ENCODE measurements at regions not wholly inside any gene's neighbourhood (a gene's known extent, or its start where the extent isn't known, plus 50 kb on each side); places are given as distances from the start of the nearest gene placed in this dataset.

DNA sequence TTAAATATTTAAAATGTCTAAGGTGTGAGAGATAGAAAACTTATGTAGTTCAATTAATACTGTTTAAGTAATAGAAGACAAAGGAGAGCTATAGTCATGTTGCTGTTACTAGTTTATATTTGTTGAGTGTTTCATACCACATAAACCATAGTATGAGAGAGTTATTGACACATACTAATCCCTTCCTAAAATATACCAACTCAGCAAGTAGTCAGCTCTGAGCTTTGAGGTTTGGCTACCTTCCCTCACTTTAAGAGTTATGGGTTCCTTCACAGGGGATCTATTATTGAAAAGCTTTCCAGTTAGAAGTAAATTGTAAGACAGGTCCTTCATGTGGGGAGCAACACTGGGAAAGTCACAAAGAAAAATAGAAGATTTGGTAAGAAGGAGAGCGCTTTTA, 701.6 kb upstream of the ZEB2 start:
- ChIA-PET POLR2A (no interaction called here), CTCF (no interaction called here)

GRCh38 chr2:145221032-145221431, 701.1 kb upstream of the ZEB2 start:
- H3K4me1 ChIP-seq (ENCODE audit: control extremely low read depth in 1 of 4, control insufficient read depth in 4 of 4, insufficient read depth in 4 of 4, low read length in 3 of 4), result peaks cover 0 to 3% (median 0%) of the 10 kb centered on the region in 4 experiments
- ChIA-PET CTCF (no interaction called here), POLR2A (no interaction called here)
- no peaks in the 10 kb centered on the region for H3K36me3 ChIP-seq (ENCODE audit: control insufficient read depth in 4 of 4, insufficient read depth in 4 of 4, low read length in 3 of 4)
- no CpG with 5 or more reads among the region's 2 CpGs for WGBS (ENCODE audit: insufficient coverage)
- H3K9me3 ChIP-seq (ENCODE audit: control extremely low read depth in 1 of 5, control insufficient read depth in 4 of 5, insufficient read depth in 2 of 5, low read depth in 1 of 5, low read length in 4 of 5), result peaks cover 0 to 3% (median 0%) of the 10 kb centered on the region in 5 experiments
- no peak overlapping the region for H3K4me3 ChIP-seq (ENCODE audit: control insufficient read depth in 1 of 7, extremely low read depth in 1 of 7, insufficient read depth in 4 of 7, low read depth in 2 of 7, low read length in 6 of 7)
- peak; percentile 4 to 37 (median 14) for DNase-seq
- no peak overlapping the region for H3K27ac ChIP-seq (ENCODE audit: insufficient read depth in 1 of 2, low read depth in 1 of 2, low read length in 2 of 2, poor library complexity in 1 of 2, severe bottlenecking in 2 of 2)
- H3K27me3 ChIP-seq (replicated peaks in 2 of 5; ENCODE audit: control insufficient read depth in 4 of 5, insufficient read depth in 5 of 5, low read length in 4 of 5), result no peaks in the 10 kb centered on the region

More for the DNA sequence above, 701.6 kb upstream of the ZEB2 start:
- no CpG with 5 or more reads among the region's 1 CpG for WGBS (ENCODE audit: insufficient coverage)
- Histone ChIP-seq H3K4me3 (ENCODE audit: control insufficient read depth in 1 of 7, extremely low read depth in 1 of 7, insufficient read depth in 4 of 7, low read depth in 2 of 7, low read length in 6 of 7) (no peak overlapping the region), H3K27me3 (replicated peaks in 2 of 5; ENCODE audit: control insufficient read depth in 4 of 5, insufficient read depth in 5 of 5, low read length in 4 of 5) (no peaks in the 10 kb centered on the region), H3K27ac (ENCODE audit: insufficient read depth in 1 of 2, low read depth in 1 of 2, low read length in 2 of 2, poor library complexity in 1 of 2, severe bottlenecking in 2 of 2) (no peak overlapping the region), H3K36me3 (ENCODE audit: control insufficient read depth in 4 of 4, insufficient read depth in 4 of 4, low read length in 3 of 4) (no peaks in the 10 kb centered on the region), H3K9me3 (ENCODE audit: control extremely low read depth in 1 of 5, control insufficient read depth in 4 of 5, insufficient read depth in 2 of 5, low read depth in 1 of 5, low read length in 4 of 5) (peaks cover 0 to 3% (median 0%) of the 10 kb centered on the region in 5 experiments), H3K4me1 (ENCODE audit: control extremely low read depth in 1 of 4, control insufficient read depth in 4 of 4, insufficient read depth in 4 of 4, low read length in 3 of 4) (peaks cover 0 to 3% (median 0%) of the 10 kb centered on the region in 4 experiments)
- no peak for DNase-seq

GRCh38 chr2:145220496-145220895, 700.6 kb upstream of the ZEB2 start:
- CTCF ChIA-PET, result no interaction called here
- 100% methylated on average over 1 of the region's 1 CpG for WGBS (ENCODE audit: insufficient coverage)
- Histone ChIP-seq H3K4me3 (ENCODE audit: control insufficient read depth in 1 of 7, extremely low read depth in 1 of 7, insufficient read depth in 4 of 7, low read depth in 2 of 7, low read length in 6 of 7) (no peak overlapping the region), H3K27me3 (replicated peaks in 2 of 5; ENCODE audit: control insufficient read depth in 4 of 5, insufficient read depth in 5 of 5, low read length in 4 of 5) (no peaks in the 10 kb centered on the region), H3K4me1 (ENCODE audit: control extremely low read depth in 1 of 4, control insufficient read depth in 4 of 4, insufficient read depth in 4 of 4, low read length in 3 of 4) (peaks cover 0 to 3% (median 0%) of the 10 kb centered on the region in 4 experiments), H3K36me3 (ENCODE audit: control insufficient read depth in 4 of 4, insufficient read depth in 4 of 4, low read length in 3 of 4) (no peaks in the 10 kb centered on the region), H3K9me3 (ENCODE audit: control extremely low read depth in 1 of 5, control insufficient read depth in 4 of 5, insufficient read depth in 2 of 5, low read depth in 1 of 5, low read length in 4 of 5) (peaks cover 0 to 3% (median 0%) of the 10 kb centered on the region in 5 experiments), H3K27ac (ENCODE audit: insufficient read depth in 1 of 2, low read depth in 1 of 2, low read length in 2 of 2, poor library complexity in 1 of 2, severe bottlenecking in 2 of 2) (no peak overlapping the region)
- DNase-seq, result no peak
- POLR2A ChIA-PET, result no interaction called here

GRCh38 chr2:145207884-145208283, 688.0 kb upstream of the ZEB2 start:
- DNase-seq, result peak in 1 of 3 donors; percentile 2
- Histone ChIP-seq H3K36me3 (ENCODE audit: control insufficient read depth in 4 of 4, insufficient read depth in 4 of 4, low read length in 3 of 4) (no peaks in the 10 kb centered on the region), H3K27ac (ENCODE audit: insufficient read depth in 1 of 2, low read depth in 1 of 2, low read length in 2 of 2, poor library complexity in 1 of 2, severe bottlenecking in 2 of 2) (no peak overlapping the region), H3K4me3 (ENCODE audit: control insufficient read depth in 1 of 7, extremely low read depth in 1 of 7, insufficient read depth in 4 of 7, low read depth in 2 of 7, low read length in 6 of 7) (no peak overlapping the region), H3K27me3 (replicated peaks in 2 of 5; ENCODE audit: control insufficient read depth in 4 of 5, insufficient read depth in 5 of 5, low read length in 4 of 5) (no peaks in the 10 kb centered on the region), H3K4me1 (ENCODE audit: control extremely low read depth in 1 of 4, control insufficient read depth in 4 of 4, insufficient read depth in 4 of 4, low read length in 3 of 4) (peaks cover 0 to 3% (median 0%) of the 10 kb centered on the region in 4 experiments), H3K9me3 (ENCODE audit: control extremely low read depth in 1 of 5, control insufficient read depth in 4 of 5, insufficient read depth in 2 of 5, low read depth in 1 of 5, low read length in 4 of 5) (no peaks in the 10 kb centered on the region)
- ChIA-PET POLR2A (no interaction called here), CTCF (no interaction called here)
- 38% methylated on average over 1 of the region's 1 CpG for WGBS (ENCODE audit: insufficient coverage)

DNA sequence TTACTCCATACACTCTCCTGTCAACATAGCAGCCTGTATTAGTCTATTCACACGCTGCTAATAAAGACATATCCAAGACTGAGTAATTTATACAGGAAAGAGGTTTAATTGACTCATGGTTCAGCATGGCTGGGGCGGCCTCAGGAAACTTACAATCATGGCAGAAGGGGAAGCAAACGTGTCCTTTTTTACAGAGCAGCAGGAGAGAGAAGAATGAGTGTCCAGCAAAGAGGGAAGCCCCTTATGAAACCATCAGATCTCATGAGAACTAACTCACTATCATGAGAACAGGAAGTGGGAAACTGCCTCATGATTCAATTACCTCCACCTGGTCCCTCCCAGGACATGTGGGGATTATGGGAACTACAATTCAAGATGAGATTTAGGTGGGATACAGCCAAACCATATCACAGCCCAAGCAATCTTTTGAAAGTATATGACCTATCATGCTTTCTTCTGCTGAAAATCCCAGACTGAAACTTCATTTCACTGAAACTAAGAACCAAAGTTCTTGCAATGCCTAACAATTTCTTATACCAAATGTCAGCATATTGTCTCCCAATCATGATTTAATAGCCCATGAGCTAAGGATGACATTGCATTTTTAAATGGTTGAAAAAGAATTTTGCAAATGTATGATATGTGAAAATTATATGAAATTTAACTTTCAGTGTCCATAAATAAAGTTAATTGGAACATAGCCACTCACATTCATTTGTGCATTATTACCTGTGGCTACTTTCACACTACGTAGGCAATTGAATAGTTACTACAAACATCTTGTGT, 686.8 kb upstream of the ZEB2 start:
- no peak for DNase-seq
- no peaks in the 10 kb centered on the region for H3K36me3 ChIP-seq (ENCODE audit: control insufficient read depth in 4 of 4, insufficient read depth in 4 of 4, low read length in 3 of 4)
- CTCF ChIA-PET, result no interaction called here
- no peaks in the 10 kb centered on the region for H3K9me3 ChIP-seq (ENCODE audit: control extremely low read depth in 1 of 5, control insufficient read depth in 4 of 5, insufficient read depth in 2 of 5, low read depth in 1 of 5, low read length in 4 of 5)
- H3K27ac ChIP-seq (ENCODE audit: insufficient read depth in 1 of 2, low read depth in 1 of 2, low read length in 2 of 2, poor library complexity in 1 of 2, severe bottlenecking in 2 of 2), result no peak overlapping the region
- WGBS (ENCODE audit: insufficient coverage), result 97% methylated on average over 3 of the region's 4 CpGs
- H3K4me1 ChIP-seq (ENCODE audit: control extremely low read depth in 1 of 4, control insufficient read depth in 4 of 4, insufficient read depth in 4 of 4, low read length in 3 of 4), result peaks cover 0 to 3% (median 0%) of the 10 kb centered on the region in 4 experiments
- POLR2A ChIA-PET, result no interaction called here
- H3K27me3 ChIP-seq (replicated peaks in 2 of 5; ENCODE audit: control insufficient read depth in 4 of 5, insufficient read depth in 5 of 5, low read length in 4 of 5), result no peaks in the 10 kb centered on the region
- no peak overlapping the region for H3K4me3 ChIP-seq (ENCODE audit: control insufficient read depth in 1 of 7, extremely low read depth in 1 of 7, insufficient read depth in 4 of 7, low read depth in 2 of 7, low read length in 6 of 7)

- H3K9me3 ChIP-seq (ENCODE audit: control extremely low read depth in 1 of 5, control insufficient read depth in 4 of 5, insufficient read depth in 2 of 5, low read depth in 1 of 5, low read length in 4 of 5), result no peaks in the 10 kb centered on the region
- peaks cover 0 to 3% (median 0%) of the 10 kb centered on the region in 4 experiments for H3K4me1 ChIP-seq (ENCODE audit: control extremely low read depth in 1 of 4, control insufficient read depth in 4 of 4, insufficient read depth in 4 of 4, low read length in 3 of 4)
- H3K27ac ChIP-seq (ENCODE audit: insufficient read depth in 1 of 2, low read depth in 1 of 2, low read length in 2 of 2, poor library complexity in 1 of 2, severe bottlenecking in 2 of 2), result no peak overlapping the region
- H3K4me3 ChIP-seq (ENCODE audit: control insufficient read depth in 1 of 7, extremely low read depth in 1 of 7, insufficient read depth in 4 of 7, low read depth in 2 of 7, low read length in 6 of 7), result no peak overlapping the region
- POLR2A ChIA-PET, result no interaction called here
- H3K27me3 ChIP-seq (replicated peaks in 2 of 5; ENCODE audit: control insufficient read depth in 4 of 5, insufficient read depth in 5 of 5, low read length in 4 of 5), result no peaks in the 10 kb centered on the region
- no peaks in the 10 kb centered on the region for H3K36me3 ChIP-seq (ENCODE audit: control insufficient read depth in 4 of 4, insufficient read depth in 4 of 4, low read length in 3 of 4)
- DNase-seq, result no peak
- CTCF ChIA-PET, result no interaction called here
- 100% methylated on average over 1 of the region's 2 CpGs for WGBS (ENCODE audit: insufficient coverage)
These were observed 684.0 kb upstream of the ZEB2 start for GRCh38 chr2:145203891-145204290.

GRCh38 chr2:145199827-145200706, 680.1 kb upstream of the ZEB2 start:
- Histone ChIP-seq H3K9me3 (ENCODE audit: control extremely low read depth in 1 of 5, control insufficient read depth in 4 of 5, insufficient read depth in 2 of 5, low read depth in 1 of 5, low read length in 4 of 5) (no peaks in the 10 kb centered on the region), H3K4me1 (ENCODE audit: control extremely low read depth in 1 of 4, control insufficient read depth in 4 of 4, insufficient read depth in 4 of 4, low read length in 3 of 4) (no peaks in the 10 kb centered on the region), H3K27ac (ENCODE audit: insufficient read depth in 1 of 2, low read depth in 1 of 2, low read length in 2 of 2, poor library complexity in 1 of 2, severe bottlenecking in 2 of 2) (no peak overlapping the region), H3K27me3 (replicated peaks in 2 of 5; ENCODE audit: control insufficient read depth in 4 of 5, insufficient read depth in 5 of 5, low read length in 4 of 5) (no peaks in the 10 kb centered on the region), H3K36me3 (ENCODE audit: control insufficient read depth in 4 of 4, insufficient read depth in 4 of 4, low read length in 3 of 4) (no peaks in the 10 kb centered on the region), H3K4me3 (ENCODE audit: control insufficient read depth in 1 of 7, extremely low read depth in 1 of 7, insufficient read depth in 4 of 7, low read depth in 2 of 7, low read length in 6 of 7) (no peak overlapping the region)
- 95% methylated on average over 3 of the region's 6 CpGs for WGBS (ENCODE audit: insufficient coverage)
- CTCF ChIA-PET, result interaction anchor here (0.5 kb wide), 1 partner anchor 525 kb away, joined by 3 read pairs; no protein-coding TSS in a partner anchor
- DNase-seq, result no peak
- POLR2A ChIA-PET, result no interaction called here

Measured in common myeloid progenitor, CD34-positive (primary cell).